Heart right ventricle (tissue), 16 donors: ENCODE measurements at regions not wholly inside any gene's neighbourhood (a gene's known extent, or its start where the extent isn't known, plus 50 kb on each side); places are given as distances from the start of the nearest gene placed in this dataset.

Experiments
- ATAC-seq, 8 donors: fragments of 200-7000 bp; cut with Tn5 transposase; one replicate each; pipeline ENCODE4 v1.9.1; 2020; ENCODE audit warnings: mild to moderate bottlenecking in 8 of 8, moderate library complexity in 8 of 8, moderate number of reproducible peaks in 1 of 8
- DNase-seq, 2 donors: peaks; one replicate each; pipeline ENCODE4 v3.0.0-alpha.2; 2020
- H3K27ac ChIP-seq, 10 donors: fragments of 200-600 bp; sonication (generic) in 2 of 10; one replicate each; pipeline versions ENCODE4 v1.5.0 to v1.8.0; 2020 to 2022; ENCODE audit warnings: mild to moderate bottlenecking in 3 of 10
- H3K27me3 ChIP-seq, 7 donors: fragments of 200-600 bp; one replicate each; pipeline ENCODE4 v1.8.0; 2021 to 2022; ENCODE audit warnings: mild to moderate bottlenecking in 2 of 7
- H3K36me3 ChIP-seq, 9 donors: fragments of 200-600 bp; sonication (generic) in 1 of 9; one replicate each; pipeline versions ENCODE4 v1.5.0 to v1.8.0; 2020 to 2022; ENCODE audit warnings: mild to moderate bottlenecking in 2 of 9
- H3K4me1 ChIP-seq, 9 donors: fragments of 200-600 bp; sonication (generic) in 1 of 9; one replicate each; pipeline versions ENCODE4 v1.5.0 to v1.8.0; 2020 to 2022; ENCODE audit warnings: mild to moderate bottlenecking in 4 of 9
- H3K4me3 ChIP-seq, 10 donors: fragments of 200-600 bp; sonication (generic) in 2 of 10; one replicate each; pipeline versions ENCODE4 v1.5.0 to v1.8.0; 2020 to 2022; ENCODE audit warnings: mild to moderate bottlenecking in 7 of 10, moderate library complexity in 2 of 10
- H3K9me3 ChIP-seq, 11 donors: fragments of 200-600 bp in 10 of 11; sonication (generic) in 2 of 11; one replicate each; pipeline versions ENCODE4 v1.5.0 to v1.8.0; 2013 to 2022; ENCODE audit warnings: mild to moderate bottlenecking in 2 of 11, control low read depth in 1 of 11, moderate library complexity in 1 of 11
- CTCF ChIP-seq, 9 donors: fragments of 200-600 bp; sonication (generic) in 2 of 9; IDR thresholded peaks; one replicate each; pipeline versions ENCODE4 v1.5.0 to v1.8.0; 2021 to 2022; ENCODE audit warnings: antibody characterized with exemption in 9 of 9, mild to moderate bottlenecking in 5 of 9, moderate library complexity in 1 of 9
- WGBS, 2 donors: extraction: QIAGEN DNeasy Blood & Tissue Kit; methylation state at CpG; one replicate each; pipeline ENCODE4 v1.1.7; 2013; ENCODE audit warnings: inconsistent platforms in 1 of 2; 5-methylcytosine and 5-hydroxymethylcytosine counted together
- intact Hi-C, 10 donors: fragments of 100-400 bp; cut with DNase I; formaldehyde crosslinking; loops; one replicate each; pipeline versions ENCODE4 v1.11.1 to v1.14.2; 2022
- donor health status: Arrhythmogenic right ventricular cardiomyopathy.
- donor health status: ischemic (EF 13 %, LVEDD 7.1; RV severe dilation, severe dysfunction).
- donor health status: healthy with polysubstance abuse.
- donor health status: DM: no; HTN: yes; CAD: no.
- donor health status: DM: no; HTN: no; CAD: no.
- donor health status: ischemic (EF 25% LVEDD 6.9; RV normal size, moderate dysfunction).
- donor health status: ischemic (EF 25% LVEDD 5.7; RV mildly dilated, moderate dysfunction).
- donor health status: healthy.
- donor health status: DM: yes; HTN: yes; CAD: no.
- donor health status: Ischemic cardiomyopathy.
- donor health status: ischemic (EF 35%, LVEDD 5.7; RV mildly dilated, moderate dysfunction).
- donor health status: nonischemic (EF 11% LVEDD 7.7; RV severe dilation, severe dysfunction).
- donor health status: DM: yes; HTN: yes; CAD: no.
- donor health status: PGD.
- donor health status: ischemic (EF 29% LVEDD 5.4; RV normal size, mild dysfunction).
- donor health status: nonischemic (EF 23%, LVEDD 6.1; RV moderate dilation, normal function).

DNA sequence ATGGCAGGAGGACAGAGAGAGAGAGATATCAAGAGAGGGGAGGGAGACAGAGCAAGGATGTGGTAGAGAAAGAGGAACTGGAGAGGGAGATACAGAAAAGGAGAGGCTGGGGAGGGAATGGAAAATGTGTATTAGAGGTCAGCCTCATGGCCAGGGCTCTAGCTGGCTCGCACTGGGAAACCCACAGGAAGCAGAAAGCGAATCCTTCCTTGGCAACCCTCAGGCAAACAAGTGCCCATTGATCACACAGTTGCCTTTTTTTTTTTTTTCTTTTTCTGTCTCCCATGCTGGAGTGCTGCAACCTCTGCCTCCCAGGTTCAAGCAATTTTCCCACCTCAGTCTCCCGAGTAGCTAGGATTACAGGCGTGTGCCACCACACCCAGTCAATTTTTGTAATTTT is 391.2 kb downstream of the TYW1 start:
- Histone ChIP-seq H3K4me3 (no peak overlapping the region), H3K27me3 (peaks cover 0 to 14% (median 0%) of the 10 kb centered on the region in 7 donors), H3K9me3 (no peaks in the 10 kb centered on the region), H3K27ac (no peak overlapping the region), H3K4me1 (no peaks in the 10 kb centered on the region), H3K36me3 (no peaks in the 10 kb centered on the region)
- WGBS, 2 donors = 69 to 76% methylated on average over 4 of the region's 4 CpGs
- intact Hi-C loops = no loop called here
- TF ChIP-seq CTCF (IDR thresholded peaks at IDR 0.05) = no peak
- ATAC-seq (no peak), DNase-seq (no peak)

DNA sequence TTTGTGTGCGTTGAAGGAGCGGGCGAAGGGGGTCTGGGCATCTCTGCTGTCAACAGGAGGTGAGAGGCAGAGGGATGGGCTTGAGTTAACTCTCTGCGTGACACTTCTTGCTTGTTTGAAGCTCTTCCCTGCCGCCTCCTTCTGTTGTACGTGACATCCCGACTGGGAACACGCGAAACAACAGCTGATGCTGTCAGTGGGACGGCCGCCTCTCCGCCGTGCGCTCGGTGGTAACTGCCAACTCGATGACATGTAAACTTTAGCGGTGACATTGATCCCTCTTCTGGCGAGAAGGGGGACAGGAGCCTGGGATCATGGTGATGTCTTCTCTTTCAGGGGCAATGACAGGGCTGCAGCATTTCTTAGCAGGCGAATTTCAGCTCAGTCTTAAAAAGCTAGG is 394.5 kb downstream of the TYW1 start:
- WGBS, 2 donors = 59 to 70% methylated on average over 19 of the region's 19 CpGs
- no peak for ATAC-seq
- Histone ChIP-seq H3K36me3 (no peaks in the 10 kb centered on the region), H3K27me3 (peaks cover 0 to 14% (median 0%) of the 10 kb centered on the region in 7 donors), H3K4me3 (no peak overlapping the region), H3K9me3 (no peaks in the 10 kb centered on the region), H3K4me1 (no peaks in the 10 kb centered on the region), H3K27ac (no peak overlapping the region)
- intact Hi-C loops = no loop called here
- no peak for DNase-seq
- no peak for TF ChIP-seq CTCF (IDR thresholded peaks at IDR 0.05)

- H3K9me3 ChIP-seq = peaks cover 0 to 9% (median 0%) of the 10 kb centered on the region in 11 donors
- no peaks in the 10 kb centered on the region for H3K4me1 ChIP-seq
- DNase-seq (no peak), ATAC-seq (no peak)
- intact Hi-C loops = no loop called here
- no peak overlapping the region for H3K27ac ChIP-seq
- peaks cover 0 to 14% (median 0%) of the 10 kb centered on the region in 7 donors for H3K27me3 ChIP-seq
- no peaks in the 10 kb centered on the region for H3K36me3 ChIP-seq
- TF ChIP-seq CTCF (IDR thresholded peaks at IDR 0.05) = no peak
- no peak overlapping the region for H3K4me3 ChIP-seq
- WGBS, 2 donors = 60 to 69% methylated on average over 16 of the region's 16 CpGs
Observed at GRCh38 chr7:67392596-67393438, 396.2 kb downstream of the TYW1 start.

DNA sequence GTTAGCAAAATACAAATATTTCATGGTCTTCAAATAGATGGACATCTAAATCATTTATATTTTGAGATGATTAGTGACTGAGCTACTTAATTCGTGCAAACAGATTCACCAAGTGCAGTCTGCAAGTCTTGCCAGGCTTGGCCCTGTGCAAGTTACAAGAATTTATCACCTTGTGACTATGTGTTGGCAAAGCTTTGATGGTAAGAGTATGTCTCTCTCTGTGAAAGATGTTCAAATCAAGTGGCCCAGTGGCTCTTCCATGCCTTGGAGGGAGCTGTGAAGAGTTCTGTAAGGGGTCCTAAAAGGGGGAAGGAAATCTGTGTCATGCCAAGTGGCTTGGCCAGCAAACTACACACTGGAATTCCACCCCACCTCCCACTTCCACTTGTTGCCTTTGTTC is 397.3 kb downstream of the TYW1 start:
- Histone ChIP-seq H3K36me3 (no peaks in the 10 kb centered on the region), H3K4me1 (no peaks in the 10 kb centered on the region), H3K4me3 (no peak overlapping the region), H3K27me3 (peaks cover 0 to 14% (median 0%) of the 10 kb centered on the region in 7 donors), H3K27ac (no peak overlapping the region), H3K9me3 (peaks cover 0 to 15% (median 0%) of the 10 kb centered on the region in 11 donors)
- 49 to 56% methylated on average over 1 of the region's 1 CpG for WGBS, 2 donors
- intact Hi-C loops = no loop called here
- no peak for ATAC-seq
- no peak for DNase-seq
- TF ChIP-seq CTCF (IDR thresholded peaks at IDR 0.05) = no peak
